DND-41 (cell line): ENCODE measurements at regions not wholly inside any gene's neighbourhood (a gene's known extent, or its start where the extent isn't known, plus 50 kb on each side); places are given as distances from the start of the nearest gene placed in this dataset.
"Not testable (repeated sequence)": the region's sequence is repeated elsewhere in the genome, so short reads cannot be mapped to it uniquely, and the experiment has no call there.

ENCODE experiments used
- ATAC-seq: fragments of 200-7000 bp; cut with Tn5 transposase; 3 replicates; pipeline ENCODE4 v1.9.1; 2021; ENCODE audit warnings: low read depth; ENCODE audit not compliant: insufficient read depth
- DNase-seq: peaks from one replicate; pipeline ENCODE4 v3.0.0-alpha.2; 2020
- H2AFZ ChIP-seq: 2 replicates; pipeline ENCODE4 v1.6.0; 2012; ENCODE audit warnings: low read depth, low read length
- H3K27ac ChIP-seq: 2 replicates; pipeline ENCODE4 v1.5.1; 2012; ENCODE audit warnings: low read length, inconsistent platforms
- H3K27me3 ChIP-seq: fragments of 200-600 bp; sonication (generic); 2 replicates; pipeline ENCODE4 v1.6.0; 2012; ENCODE audit warnings: low read length, mild to moderate bottlenecking, inconsistent platforms; ENCODE audit not compliant: insufficient read depth, poor library complexity
- H3K36me3 ChIP-seq: 2 replicates; pipeline ENCODE4 v1.5.1; 2012; ENCODE audit warnings: low read length, inconsistent platforms; ENCODE audit not compliant: insufficient read depth
- H3K4me1 ChIP-seq: 2 replicates; pipeline ENCODE4 v1.5.1; 2012; ENCODE audit warnings: mild to moderate bottlenecking, low read length; ENCODE audit not compliant: insufficient read depth
- H3K4me2 ChIP-seq: 2 replicates; pipeline ENCODE4 v1.6.0; 2012; ENCODE audit warnings: mild to moderate bottlenecking, moderate library complexity, low read length, inconsistent platforms; ENCODE audit not compliant: insufficient read depth
- H3K4me3 ChIP-seq, 2 experiments: fragments of 200-600 bp in 1 of 2; shearing (Covaris generic) in 1 of 2; 2 replicates each; pipeline ENCODE4 v1.5.1; 2012 to 2016; ENCODE audit warnings: inconsistent platforms in 2 of 2, low read length in 2 of 2, mild to moderate bottlenecking in 2 of 2, low read depth in 1 of 2, moderate library complexity in 1 of 2
- H3K79me2 ChIP-seq: 2 replicates; pipeline ENCODE4 v1.6.0; 2012; ENCODE audit warnings: low read length, inconsistent platforms; ENCODE audit not compliant: insufficient read depth
- H3K9ac ChIP-seq: 2 replicates; pipeline ENCODE4 v1.6.0; 2012; ENCODE audit warnings: low read depth, mild to moderate bottlenecking, inconsistent platforms, low read length, moderate library complexity
- H3K9me3 ChIP-seq: 2 replicates; pipeline ENCODE4 v1.5.1; 2012; ENCODE audit warnings: low read length, moderate library complexity, mild to moderate bottlenecking, inconsistent platforms; ENCODE audit not compliant: insufficient read depth, severe bottlenecking
- H4K20me1 ChIP-seq: 2 replicates; pipeline ENCODE4 v1.6.0; 2012; ENCODE audit warnings: low read length; ENCODE audit not compliant: insufficient read depth
- CTCF ChIP-seq: IDR thresholded peaks from 2 replicates; pipeline ENCODE4 v1.5.1; 2012; ENCODE audit warnings: borderline replicate concordance, low read length, moderate library complexity, mild to moderate bottlenecking; ENCODE audit not compliant: poor library complexity, severe bottlenecking; ENCODE audit errors: extremely low read depth
- EZH2 ChIP-seq: IDR thresholded peaks from 3 replicates; pipeline ENCODE4 v1.6.1; 2012; ENCODE audit warnings: borderline replicate concordance, low read depth, mild to moderate bottlenecking, moderate library complexity, low read length, inconsistent platforms; ENCODE audit not compliant: severe bottlenecking

- TF ChIP-seq EZH2 = no peak
- no peak for TF ChIP-seq CTCF
- H4K20me1 ChIP-seq = no peaks in the 10 kb centered on the region
- H3K4me3 ChIP-seq = no peak overlapping the region
- ATAC-seq (no peak), DNase-seq (no peak)
- no peak overlapping the region for H3K27ac ChIP-seq
- H3K9ac ChIP-seq = no peak overlapping the region
- no peaks in the 10 kb centered on the region for H3K9me3 ChIP-seq
- no peaks in the 10 kb centered on the region for H3K27me3 ChIP-seq
- H3K4me2 ChIP-seq = no peak overlapping the region
- no peaks in the 10 kb centered on the region for H3K4me1 ChIP-seq
- no peaks in the 10 kb centered on the region for H3K79me2 ChIP-seq
- no peaks in the 10 kb centered on the region for H3K36me3 ChIP-seq
- no peak overlapping the region for H2AFZ ChIP-seq
Measured at GRCh38 chr13:33662392-33662791, 155.6 kb upstream of the RFC3 start.

- no peaks in the 10 kb centered on the region for H3K79me2 ChIP-seq
- H2AFZ ChIP-seq = no peak overlapping the region
- no peak overlapping the region for H3K4me2 ChIP-seq
- H3K4me1 ChIP-seq = no peaks in the 10 kb centered on the region
- DNase-seq = no peak
- H3K36me3 ChIP-seq = no peaks in the 10 kb centered on the region
- ATAC-seq = no peak
- no peaks in the 10 kb centered on the region for H3K27me3 ChIP-seq
- H3K9me3 ChIP-seq = no peaks in the 10 kb centered on the region
- H3K9ac ChIP-seq = no peak overlapping the region
- no peaks in the 10 kb centered on the region for H4K20me1 ChIP-seq
- H3K27ac ChIP-seq = no peak overlapping the region
- TF ChIP-seq CTCF = no peak
- no peak for TF ChIP-seq EZH2
- H3K4me3 ChIP-seq = no peak overlapping the region
Measured at GRCh38 chr13:33665626-33666175, 152.2 kb upstream of the RFC3 start.

GRCh38 chr13:33671560-33671959 is 146.4 kb upstream of the RFC3 start:
- Histone ChIP-seq H3K27me3 (peaks cover under 1% of the 10 kb centered on the region), H3K4me3 (no peak overlapping the region), H3K27ac (no peak overlapping the region), H3K4me2 (no peak overlapping the region), H4K20me1 (no peaks in the 10 kb centered on the region), H2AFZ (no peak overlapping the region), H3K4me1 (no peaks in the 10 kb centered on the region; the same call in 1 of the 2 replicates), H3K79me2 (no peaks in the 10 kb centered on the region), H3K9ac (no peak overlapping the region), H3K36me3 (no peaks in the 10 kb centered on the region), H3K9me3 (no peaks in the 10 kb centered on the region)
- ATAC-seq (no peak), DNase-seq (no peak)
- no peak for TF ChIP-seq EZH2
- TF ChIP-seq CTCF = no peak

GRCh38 chr13:33672022-33672421 is 145.9 kb upstream of the RFC3 start:
- H3K27ac ChIP-seq, H3K4me1 ChIP-seq, ATAC-seq, H3K4me2 ChIP-seq, H3K36me3 ChIP-seq, DNase-seq, H3K9ac ChIP-seq, H4K20me1 ChIP-seq, H3K79me2 ChIP-seq, H3K9me3 ChIP-seq, H3K4me3 ChIP-seq, H2AFZ ChIP-seq, H3K27me3 ChIP-seq: not testable (repeated sequence)
